ENCODE measurements at regions not wholly inside any gene's neighbourhood (a gene's known extent, or its start where the extent isn't known, plus 50 kb on each side); places are given as distances from the start of the nearest gene placed in this dataset.

- TF ChIP-seq, protein P1, sequence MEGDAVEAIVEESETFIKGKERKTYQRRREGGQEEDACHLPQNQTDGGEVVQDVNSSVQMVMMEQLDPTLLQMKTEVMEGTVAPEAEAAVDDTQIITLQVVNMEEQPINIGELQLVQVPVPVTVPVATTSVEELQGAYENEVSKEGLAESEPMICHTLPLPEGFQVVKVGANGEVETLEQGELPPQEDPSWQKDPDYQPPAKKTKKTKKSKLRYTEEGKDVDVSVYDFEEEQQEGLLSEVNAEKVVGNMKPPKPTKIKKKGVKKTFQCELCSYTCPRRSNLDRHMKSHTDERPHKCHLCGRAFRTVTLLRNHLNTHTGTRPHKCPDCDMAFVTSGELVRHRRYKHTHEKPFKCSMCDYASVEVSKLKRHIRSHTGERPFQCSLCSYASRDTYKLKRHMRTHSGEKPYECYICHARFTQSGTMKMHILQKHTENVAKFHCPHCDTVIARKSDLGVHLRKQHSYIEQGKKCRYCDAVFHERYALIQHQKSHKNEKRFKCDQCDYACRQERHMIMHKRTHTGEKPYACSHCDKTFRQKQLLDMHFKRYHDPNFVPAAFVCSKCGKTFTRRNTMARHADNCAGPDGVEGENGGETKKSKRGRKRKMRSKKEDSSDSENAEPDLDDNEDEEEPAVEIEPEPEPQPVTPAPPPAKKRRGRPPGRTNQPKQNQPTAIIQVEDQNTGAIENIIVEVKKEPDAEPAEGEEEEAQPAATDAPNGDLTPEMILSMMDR (conservative IDR thresholded peaks at IDR 0.05), result no peak
- no peak for TF ChIP-seq EZH2 (IDR thresholded peaks at IDR 0.05; ENCODE audit: low read depth)
Observed at GRCh38 chr12:18204053-18204452, 57.3 kb upstream of the PIK3C2G start.

Data from PC-9 (cell line).